DOHH2 (cell line): ENCODE measurements at regions not wholly inside any gene's neighbourhood (a gene's known extent, or its start where the extent isn't known, plus 50 kb on each side); places are given as distances from the start of the nearest gene placed in this dataset.

Source experiments
- H3F3A ChIP-seq: fragments of 200-600 bp; sonication (generic), shearing (Covaris generic); 2 replicates; pipeline ENCODE4 v1.6.0; 2016; ENCODE audit warnings: antibody characterized with exemption, mild to moderate bottlenecking; ENCODE audit not compliant: control insufficient read depth, insufficient read depth
- H3K27ac ChIP-seq: fragments of 200-600 bp; sonication (generic); 2 replicates; pipeline ENCODE4 v1.5.1; 2014; ENCODE audit warnings: low read depth, mild to moderate bottlenecking, low read length, moderate library complexity
- H3K27me3 ChIP-seq: fragments of 200-600 bp; sonication (generic); 2 replicates; pipeline ENCODE4 v1.6.1; 2014; ENCODE audit warnings: mild to moderate bottlenecking, low read length, mixed read lengths; ENCODE audit not compliant: control insufficient read depth
- H3K36me3 ChIP-seq: fragments of 200-600 bp; sonication (generic); 2 replicates; pipeline ENCODE4 v1.6.1; 2014; ENCODE audit warnings: mild to moderate bottlenecking, low read length, moderate library complexity, mixed read lengths; ENCODE audit not compliant: control insufficient read depth
- H3K4me1 ChIP-seq: fragments of 200-600 bp; sonication (generic); 2 replicates; pipeline ENCODE4 v1.6.1; 2014; ENCODE audit warnings: mild to moderate bottlenecking, low read length, mixed read lengths; ENCODE audit not compliant: control insufficient read depth
- H3K4me2 ChIP-seq: fragments of 200-600 bp; sonication (generic); 2 replicates; pipeline ENCODE4 v1.6.0; 2014; ENCODE audit warnings: mild to moderate bottlenecking, low read length, moderate library complexity
- H3K4me3 ChIP-seq: fragments of 200-600 bp; sonication (generic); 2 replicates; pipeline ENCODE4 v1.5.1; 2014; ENCODE audit warnings: mild to moderate bottlenecking, low read length, mixed read lengths
- H3K79me2 ChIP-seq: fragments of 200-600 bp; sonication (generic); 2 replicates; pipeline ENCODE4 v1.6.1; 2014; ENCODE audit warnings: mild to moderate bottlenecking, low read length, mixed read lengths; ENCODE audit not compliant: control insufficient read depth
- H3K9me2 ChIP-seq: fragments of 200-600 bp; sonication (generic); replicated peaks from 2 replicates; pipeline ENCODE4 v1.6.1; 2014; ENCODE audit warnings: mild to moderate bottlenecking, low read length, mixed read lengths; ENCODE audit not compliant: control insufficient read depth
- H3K9me3 ChIP-seq: fragments of 200-600 bp; sonication (generic); 2 replicates; pipeline ENCODE4 v1.6.1; 2014; ENCODE audit warnings: antibody characterized with exemption, low read length, mixed read lengths; ENCODE audit not compliant: control insufficient read depth, insufficient read depth
- H4K20me1 ChIP-seq: fragments of 200-600 bp; sonication (generic); 2 replicates; pipeline ENCODE4 v1.6.0; 2014; ENCODE audit warnings: low read depth, mild to moderate bottlenecking, antibody characterized with exemption, low read length, moderate library complexity; ENCODE audit not compliant: control insufficient read depth, insufficient read depth
- EZH2phosphoT487 ChIP-seq: fragments of 200-600 bp; sonication (generic); IDR thresholded peaks from 2 replicates; pipeline ENCODE4 v1.6.1; 2017; ENCODE audit warnings: borderline replicate concordance, mild to moderate bottlenecking, antibody characterized with exemption, low read length, moderate library complexity, mixed read lengths
- TF ChIP-seq, protein P1 (sequence below): fragments of 200-600 bp; sonication (generic); IDR thresholded peaks from one replicate; pipeline ENCODE4 v1.5.1; 2014; ENCODE audit warnings: antibody characterized with exemption, mild to moderate bottlenecking, low read depth, low read length; ENCODE audit not compliant: poor library complexity, severe bottlenecking

DNA sequence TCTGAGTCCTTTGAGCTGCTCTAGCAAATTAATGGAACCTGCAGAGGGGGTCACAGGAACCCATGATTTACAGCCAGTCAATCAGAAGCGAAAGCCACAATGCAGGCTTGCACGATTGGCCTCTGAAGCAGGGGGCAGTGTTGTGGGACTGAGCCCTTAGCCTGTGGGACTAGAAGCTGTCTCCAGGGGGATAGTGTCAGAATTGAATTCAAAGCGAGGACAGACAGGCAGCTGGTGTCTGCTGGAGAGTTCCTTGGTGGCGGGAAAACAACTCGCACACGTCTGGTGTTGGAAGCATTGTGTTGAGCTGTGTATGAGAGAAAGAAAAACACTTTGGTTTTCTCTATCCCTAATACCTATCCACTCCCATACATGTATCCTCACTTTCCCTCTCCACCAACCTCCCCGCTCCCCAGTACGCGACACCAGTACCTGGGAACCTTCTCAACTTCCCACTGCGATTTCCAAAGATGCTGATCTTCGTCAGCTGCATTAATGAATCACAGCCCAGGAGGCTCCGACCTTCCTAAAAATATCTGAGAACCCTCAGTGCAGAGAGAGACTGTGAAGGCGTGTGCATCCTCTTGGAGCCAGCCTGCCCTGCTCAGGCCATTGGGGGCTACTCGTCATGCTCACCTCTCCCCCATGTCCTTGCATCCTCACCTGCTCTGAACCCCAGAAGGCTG, 88.2 kb downstream of the HS1BP3 start:
- no peaks in the 10 kb centered on the region for H3K79me2 ChIP-seq
- no peak overlapping the region for H3K4me3 ChIP-seq
- no peaks in the 10 kb centered on the region for H3K4me1 ChIP-seq
- no peaks in the 10 kb centered on the region for H3K9me3 ChIP-seq
- no peak overlapping the region for H3K4me2 ChIP-seq
- H3K36me3 ChIP-seq, result no peaks in the 10 kb centered on the region
- H3F3A ChIP-seq, result no peaks in the 10 kb centered on the region
- H3K27me3 ChIP-seq, result peaks cover 4% of the 10 kb centered on the region
- H3K9me2 ChIP-seq, result no peaks in the 10 kb centered on the region
- H3K27ac ChIP-seq, result no peak overlapping the region
- TF ChIP-seq, protein P1, sequence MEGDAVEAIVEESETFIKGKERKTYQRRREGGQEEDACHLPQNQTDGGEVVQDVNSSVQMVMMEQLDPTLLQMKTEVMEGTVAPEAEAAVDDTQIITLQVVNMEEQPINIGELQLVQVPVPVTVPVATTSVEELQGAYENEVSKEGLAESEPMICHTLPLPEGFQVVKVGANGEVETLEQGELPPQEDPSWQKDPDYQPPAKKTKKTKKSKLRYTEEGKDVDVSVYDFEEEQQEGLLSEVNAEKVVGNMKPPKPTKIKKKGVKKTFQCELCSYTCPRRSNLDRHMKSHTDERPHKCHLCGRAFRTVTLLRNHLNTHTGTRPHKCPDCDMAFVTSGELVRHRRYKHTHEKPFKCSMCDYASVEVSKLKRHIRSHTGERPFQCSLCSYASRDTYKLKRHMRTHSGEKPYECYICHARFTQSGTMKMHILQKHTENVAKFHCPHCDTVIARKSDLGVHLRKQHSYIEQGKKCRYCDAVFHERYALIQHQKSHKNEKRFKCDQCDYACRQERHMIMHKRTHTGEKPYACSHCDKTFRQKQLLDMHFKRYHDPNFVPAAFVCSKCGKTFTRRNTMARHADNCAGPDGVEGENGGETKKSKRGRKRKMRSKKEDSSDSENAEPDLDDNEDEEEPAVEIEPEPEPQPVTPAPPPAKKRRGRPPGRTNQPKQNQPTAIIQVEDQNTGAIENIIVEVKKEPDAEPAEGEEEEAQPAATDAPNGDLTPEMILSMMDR, result no peak
- no peak for TF ChIP-seq EZH2phosphoT487
- H4K20me1 ChIP-seq, result no peaks in the 10 kb centered on the region

DNA sequence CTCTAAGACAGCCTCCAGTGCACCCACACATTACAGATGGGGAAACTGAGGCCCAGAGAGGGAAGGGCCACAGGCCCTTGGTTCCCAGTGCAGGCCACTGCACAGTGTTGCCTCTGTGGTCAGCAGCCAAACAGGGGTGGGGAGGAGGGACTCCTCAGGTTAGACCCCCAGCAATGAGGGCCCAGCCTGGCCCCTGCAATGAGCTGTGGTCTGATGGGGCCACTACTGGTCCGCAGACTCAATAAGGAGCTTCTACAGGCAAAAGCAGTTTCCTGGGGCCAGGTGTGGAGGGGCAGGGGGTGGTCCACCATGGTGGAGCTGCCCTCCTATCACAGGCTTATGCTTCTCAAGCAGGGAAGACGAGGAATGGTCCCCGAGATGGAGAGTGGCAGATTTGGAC, 87.6 kb downstream of the HS1BP3 start:
- Histone ChIP-seq H3K4me2 (no peak overlapping the region), H3K4me3 (no peak overlapping the region), H3K27ac (no peak overlapping the region), H3K9me3 (no peaks in the 10 kb centered on the region), H3K36me3 (no peaks in the 10 kb centered on the region), H3K79me2 (no peaks in the 10 kb centered on the region), H3K9me2 (no peaks in the 10 kb centered on the region), H4K20me1 (no peaks in the 10 kb centered on the region), H3K4me1 (no peaks in the 10 kb centered on the region), H3K27me3 (peaks cover 4% of the 10 kb centered on the region; the same call in 1 of the 2 replicates), H3F3A (no peaks in the 10 kb centered on the region)
- no peak for TF ChIP-seq EZH2phosphoT487
- TF ChIP-seq, protein P1, result no peak

DNA sequence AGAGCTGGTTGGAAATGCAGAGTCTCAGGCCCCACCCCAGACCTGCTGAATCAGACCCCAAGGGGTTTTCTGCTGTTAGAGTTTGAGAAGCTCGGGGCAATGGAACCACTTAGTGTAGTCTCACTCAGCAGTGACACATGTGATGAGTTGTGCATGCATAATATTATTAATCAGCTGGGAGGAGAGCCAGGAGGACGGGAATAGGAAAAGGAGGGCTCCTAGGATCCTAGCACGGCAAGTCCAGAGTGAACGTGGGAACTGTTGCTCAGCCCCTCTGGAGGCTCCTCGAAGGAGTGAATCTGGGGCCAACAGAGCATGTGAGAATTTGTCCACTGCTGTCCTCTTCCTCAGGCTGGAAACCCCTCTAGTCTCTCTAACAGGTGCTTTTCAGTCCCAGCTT, 87.1 kb downstream of the HS1BP3 start:
- Histone ChIP-seq H3K27ac (no peak overlapping the region), H3F3A (no peaks in the 10 kb centered on the region), H4K20me1 (no peaks in the 10 kb centered on the region), H3K4me1 (no peaks in the 10 kb centered on the region), H3K27me3 (peaks cover 4% of the 10 kb centered on the region; the same call in 1 of the 2 replicates), H3K79me2 (no peaks in the 10 kb centered on the region), H3K36me3 (no peaks in the 10 kb centered on the region), H3K9me3 (no peaks in the 10 kb centered on the region), H3K4me2 (no peak overlapping the region), H3K4me3 (no peak overlapping the region), H3K9me2 (no peaks in the 10 kb centered on the region)
- TF ChIP-seq, protein P1, result no peak
- TF ChIP-seq EZH2phosphoT487, result no peak
